ENCODE measurements at regions not wholly inside any gene's neighbourhood (a gene's known extent, or its start where the extent isn't known, plus 50 kb on each side); places are given as distances from the start of the nearest gene placed in this dataset.

DNA sequence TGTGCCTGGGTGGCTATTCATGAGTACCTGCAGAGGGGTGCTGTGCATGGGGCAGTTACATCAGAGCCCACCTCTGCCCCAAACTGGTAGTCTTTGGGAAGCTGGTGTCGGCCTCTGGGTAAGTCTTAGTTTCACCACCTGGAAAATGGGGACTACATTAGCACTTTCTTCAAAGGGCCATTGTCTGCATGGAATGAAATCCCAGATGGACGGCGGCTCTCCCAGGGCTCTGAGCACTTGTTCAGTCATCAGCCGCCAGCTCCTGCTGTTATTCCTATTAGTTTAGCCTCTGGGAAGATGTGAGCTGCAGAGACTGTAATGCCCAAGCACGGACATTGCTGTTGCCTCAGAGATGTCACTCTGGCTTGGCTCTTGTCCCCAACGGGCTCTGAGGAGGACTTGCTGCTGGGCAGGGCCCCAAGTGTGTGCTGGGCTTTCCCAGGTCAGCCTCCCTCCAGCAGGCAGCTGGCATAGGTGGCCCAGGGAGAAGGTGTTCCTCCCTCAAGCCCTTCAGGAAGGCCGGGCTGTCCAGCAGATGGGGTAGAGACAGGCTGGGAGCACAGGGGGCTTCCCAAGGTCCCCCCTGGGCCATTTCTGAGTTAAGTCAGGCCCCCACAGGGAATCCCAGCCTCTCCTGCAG is 268.3 kb downstream of the TFAP2C start:
- TF ChIP-seq CTCF (conservative IDR thresholded peaks at IDR 0.05) (no peak), ZFX (IDR thresholded peaks at IDR 0.05) (no peak)
